Fibroblast of lung (primary cell): ENCODE measurements at regions not wholly inside any gene's neighbourhood (a gene's known extent, or its start where the extent isn't known, plus 50 kb on each side); places are given as distances from the start of the nearest gene placed in this dataset.

ENCODE experiments used
- EZH2 ChIP-seq: IDR thresholded peaks from 2 replicates; pipeline ENCODE4 v1.5.1; 2012; ENCODE audit warnings: low read length, control low read depth, mild to moderate bottlenecking; ENCODE audit errors: missing control alignments
- TF ChIP-seq, protein P1 (sequence below), 2 donors: IDR thresholded peaks in 1 of 2; conservative IDR thresholded peaks in 1 of 2; 1 replicate in 1 of 2; 2 replicates in 1 of 2; pipeline ENCODE4 v1.5.1; 2011 to 2012; ENCODE audit warnings: low read length in 2 of 2, control low read depth in 1 of 2, inconsistent platforms in 1 of 2, low read depth in 1 of 2, mild to moderate bottlenecking in 1 of 2

GRCh38 chr12:100687686-100688085 is 106.9 kb upstream of the ANO4 start:
- no peak for TF ChIP-seq EZH2
- TF ChIP-seq, protein P1, sequence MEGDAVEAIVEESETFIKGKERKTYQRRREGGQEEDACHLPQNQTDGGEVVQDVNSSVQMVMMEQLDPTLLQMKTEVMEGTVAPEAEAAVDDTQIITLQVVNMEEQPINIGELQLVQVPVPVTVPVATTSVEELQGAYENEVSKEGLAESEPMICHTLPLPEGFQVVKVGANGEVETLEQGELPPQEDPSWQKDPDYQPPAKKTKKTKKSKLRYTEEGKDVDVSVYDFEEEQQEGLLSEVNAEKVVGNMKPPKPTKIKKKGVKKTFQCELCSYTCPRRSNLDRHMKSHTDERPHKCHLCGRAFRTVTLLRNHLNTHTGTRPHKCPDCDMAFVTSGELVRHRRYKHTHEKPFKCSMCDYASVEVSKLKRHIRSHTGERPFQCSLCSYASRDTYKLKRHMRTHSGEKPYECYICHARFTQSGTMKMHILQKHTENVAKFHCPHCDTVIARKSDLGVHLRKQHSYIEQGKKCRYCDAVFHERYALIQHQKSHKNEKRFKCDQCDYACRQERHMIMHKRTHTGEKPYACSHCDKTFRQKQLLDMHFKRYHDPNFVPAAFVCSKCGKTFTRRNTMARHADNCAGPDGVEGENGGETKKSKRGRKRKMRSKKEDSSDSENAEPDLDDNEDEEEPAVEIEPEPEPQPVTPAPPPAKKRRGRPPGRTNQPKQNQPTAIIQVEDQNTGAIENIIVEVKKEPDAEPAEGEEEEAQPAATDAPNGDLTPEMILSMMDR (conservative IDR thresholded peaks at IDR 0.05 in 1 of 2, IDR thresholded peaks at IDR 0.05 in 1 of 2; ENCODE audit: low read depth in 1 of 2, low read length in 2 of 2), result no peak
